BJ (cell line): ENCODE measurements at regions not wholly inside any gene's neighbourhood (a gene's known extent, or its start where the extent isn't known, plus 50 kb on each side); places are given as distances from the start of the nearest gene placed in this dataset.

Source experiments
- CTCF ChIA-PET: fragments of 350-600 bp; formaldehyde crosslinking; extraction: SDS; loops from one replicate; lab custom pipeline; 2021; ENCODE audit warnings: antibody characterized with exemption, inconsistent platforms; lab: Yijun Ruan, JAX
- POLR2A ChIA-PET: fragments of 300-600 bp; sonication (Branson Sonifier 250); formaldehyde crosslinking; extraction: SDS; loops from one replicate; lab custom pipeline; 2021; ENCODE audit warnings: antibody characterized with exemption; lab: Charles Lee
- DNase-seq: peaks from one replicate; pipeline ENCODE4 v3.0.0-alpha.2; 2011; ENCODE audit warnings: low read depth
- H3K27me3 ChIP-seq: 2 replicates; pipeline ENCODE4 v1.6.0; 2011; ENCODE audit warnings: low read length; ENCODE audit not compliant: control insufficient read depth, insufficient read depth
- H3K36me3 ChIP-seq: 2 replicates; pipeline ENCODE4 v1.5.1; 2011; ENCODE audit warnings: low read length; ENCODE audit not compliant: control insufficient read depth, insufficient read depth
- H3K4me3 ChIP-seq: 2 replicates; pipeline ENCODE4 v1.5.1; 2011; ENCODE audit warnings: low read depth, mild to moderate bottlenecking, control low read depth, low read length
- TF ChIP-seq, protein P1 (sequence below): IDR thresholded peaks from 2 replicates; pipeline ENCODE4 v1.5.1; 2011; ENCODE audit warnings: low read depth, mild to moderate bottlenecking, control low read depth, inconsistent platforms, low read length, moderate library complexity; ENCODE audit not compliant: insufficient read depth

DNA sequence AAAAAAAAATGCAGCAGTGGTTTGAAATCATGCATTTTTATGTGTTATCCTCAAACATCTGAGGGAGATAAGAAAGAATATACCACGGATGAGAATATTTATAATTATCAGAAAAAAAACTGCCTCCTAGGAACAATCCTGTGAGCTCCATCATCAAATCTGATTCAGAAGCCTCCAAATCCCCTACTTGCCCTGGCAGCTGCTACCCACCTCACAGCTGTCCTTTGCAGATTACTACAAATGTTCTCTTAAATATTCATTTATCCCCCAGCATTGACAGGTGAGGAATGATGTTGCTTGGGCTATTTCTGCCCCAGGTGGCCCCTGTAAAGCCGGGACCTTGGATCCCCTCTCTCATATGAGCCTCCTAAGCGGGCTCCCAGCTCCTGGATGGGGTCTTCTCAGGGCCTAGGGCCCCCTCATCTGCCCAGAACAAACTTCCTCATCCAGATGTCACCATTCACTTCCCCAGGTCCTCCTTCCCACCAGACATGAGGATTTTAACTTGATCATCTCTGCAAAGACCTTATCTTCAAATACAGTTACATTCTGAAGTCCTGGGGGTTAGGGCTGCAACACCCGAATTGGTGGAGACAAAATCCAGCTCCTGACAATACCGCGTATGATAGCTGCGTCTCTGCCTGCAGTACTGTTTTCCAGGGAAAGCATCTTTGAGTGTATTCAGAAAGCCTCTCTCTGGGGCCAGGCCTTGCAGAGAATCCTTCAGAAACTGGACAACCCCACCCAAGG, 81.9 kb upstream of the INSIG1 start:
- no peak for DNase-seq
- Histone ChIP-seq H3K4me3 (no peak overlapping the region), H3K36me3 (no peaks in the 10 kb centered on the region), H3K27me3 (peaks cover 3% of the 10 kb centered on the region; the same call in 1 of the 2 replicates)
- CTCF ChIA-PET, result interaction anchor here (1.1 kb wide), 1 partner anchor 15 kb away, joined by 3 read pairs; no protein-coding TSS in a partner anchor
- TF ChIP-seq, protein P1, sequence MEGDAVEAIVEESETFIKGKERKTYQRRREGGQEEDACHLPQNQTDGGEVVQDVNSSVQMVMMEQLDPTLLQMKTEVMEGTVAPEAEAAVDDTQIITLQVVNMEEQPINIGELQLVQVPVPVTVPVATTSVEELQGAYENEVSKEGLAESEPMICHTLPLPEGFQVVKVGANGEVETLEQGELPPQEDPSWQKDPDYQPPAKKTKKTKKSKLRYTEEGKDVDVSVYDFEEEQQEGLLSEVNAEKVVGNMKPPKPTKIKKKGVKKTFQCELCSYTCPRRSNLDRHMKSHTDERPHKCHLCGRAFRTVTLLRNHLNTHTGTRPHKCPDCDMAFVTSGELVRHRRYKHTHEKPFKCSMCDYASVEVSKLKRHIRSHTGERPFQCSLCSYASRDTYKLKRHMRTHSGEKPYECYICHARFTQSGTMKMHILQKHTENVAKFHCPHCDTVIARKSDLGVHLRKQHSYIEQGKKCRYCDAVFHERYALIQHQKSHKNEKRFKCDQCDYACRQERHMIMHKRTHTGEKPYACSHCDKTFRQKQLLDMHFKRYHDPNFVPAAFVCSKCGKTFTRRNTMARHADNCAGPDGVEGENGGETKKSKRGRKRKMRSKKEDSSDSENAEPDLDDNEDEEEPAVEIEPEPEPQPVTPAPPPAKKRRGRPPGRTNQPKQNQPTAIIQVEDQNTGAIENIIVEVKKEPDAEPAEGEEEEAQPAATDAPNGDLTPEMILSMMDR, result no peak
- POLR2A ChIA-PET, result no interaction called here

DNA sequence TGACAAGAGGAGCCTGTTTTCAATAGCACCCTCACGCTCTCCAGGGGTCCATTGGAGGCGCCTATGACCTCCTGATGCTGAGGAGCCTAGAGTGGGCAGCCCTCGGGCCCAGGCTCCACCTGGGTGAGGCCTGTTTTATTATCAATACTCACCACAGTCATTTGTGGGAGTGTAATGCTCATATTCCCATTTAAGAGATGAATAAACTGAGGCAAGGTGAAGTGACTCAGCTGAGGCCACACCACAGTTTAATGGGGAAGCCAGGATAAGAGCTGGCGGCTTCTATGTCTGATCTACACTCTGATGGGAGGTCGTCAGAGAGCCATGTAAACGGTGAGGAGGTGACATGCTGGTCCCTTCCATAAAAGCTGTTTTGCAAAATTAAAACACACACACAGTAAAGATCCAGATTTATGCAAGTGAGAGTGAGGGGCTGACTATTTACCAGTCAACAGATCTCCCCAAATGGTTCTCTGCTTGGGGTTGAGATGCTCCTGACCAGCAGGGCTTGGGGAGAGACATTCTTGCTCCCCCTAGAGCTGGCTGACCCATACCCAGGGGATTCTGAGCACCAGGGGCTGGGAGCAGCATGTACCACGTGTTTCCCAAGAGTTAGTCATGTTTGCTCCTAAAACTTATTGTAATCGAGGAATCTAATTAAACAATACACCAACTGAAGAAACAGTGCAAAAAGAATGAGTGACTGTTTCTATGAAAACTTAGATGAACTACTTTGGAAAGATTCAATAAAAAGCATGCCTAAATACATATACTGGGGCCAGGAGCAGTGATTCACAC, 81.0 kb upstream of the INSIG1 start:
- TF ChIP-seq, protein P1, result 0 out of 2 replicates have a peak, but pooled peaks have one; percentile 16
- Histone ChIP-seq H3K36me3 (no peaks in the 10 kb centered on the region), H3K27me3 (peaks cover 3% of the 10 kb centered on the region; the same call in 1 of the 2 replicates), H3K4me3 (no peak overlapping the region)
- no peak for DNase-seq
- ChIA-PET CTCF (interaction anchor here (0.9 to 1.2 kb wide), 3 partner anchors 10 to 43 kb away, joined by 3 read pairs; no protein-coding TSS in a partner anchor), POLR2A (no interaction called here)

DNA sequence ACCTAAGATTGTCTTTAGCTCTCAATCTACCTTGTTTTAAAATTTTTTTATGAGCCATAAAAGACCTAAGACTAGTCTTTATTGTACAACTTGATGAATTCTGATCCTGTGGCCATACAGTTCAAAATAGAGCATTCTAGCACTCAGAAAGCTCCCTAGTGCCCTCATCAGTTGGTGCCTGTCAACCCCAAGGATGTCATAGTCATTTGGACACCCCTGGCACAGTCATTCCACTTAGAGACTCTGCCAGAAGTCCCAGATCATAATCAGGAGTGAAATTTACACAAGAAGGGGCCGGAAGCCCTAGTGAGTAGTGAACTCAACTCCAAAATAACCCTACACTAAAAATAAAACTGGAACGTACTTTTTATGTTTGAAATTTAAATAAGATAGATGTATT, 80.0 kb upstream of the INSIG1 start:
- TF ChIP-seq, protein P1, result no peak
- DNase-seq, result no peak
- Histone ChIP-seq H3K36me3 (no peaks in the 10 kb centered on the region), H3K4me3 (no peak overlapping the region), H3K27me3 (peaks cover 3% of the 10 kb centered on the region; the same call in 1 of the 2 replicates)
- POLR2A ChIA-PET, result no interaction called here
- CTCF ChIA-PET, result interaction anchor here (1.9 kb wide), 1 partner anchor 10 kb away, joined by 11 read pairs; no protein-coding TSS in a partner anchor

DNA sequence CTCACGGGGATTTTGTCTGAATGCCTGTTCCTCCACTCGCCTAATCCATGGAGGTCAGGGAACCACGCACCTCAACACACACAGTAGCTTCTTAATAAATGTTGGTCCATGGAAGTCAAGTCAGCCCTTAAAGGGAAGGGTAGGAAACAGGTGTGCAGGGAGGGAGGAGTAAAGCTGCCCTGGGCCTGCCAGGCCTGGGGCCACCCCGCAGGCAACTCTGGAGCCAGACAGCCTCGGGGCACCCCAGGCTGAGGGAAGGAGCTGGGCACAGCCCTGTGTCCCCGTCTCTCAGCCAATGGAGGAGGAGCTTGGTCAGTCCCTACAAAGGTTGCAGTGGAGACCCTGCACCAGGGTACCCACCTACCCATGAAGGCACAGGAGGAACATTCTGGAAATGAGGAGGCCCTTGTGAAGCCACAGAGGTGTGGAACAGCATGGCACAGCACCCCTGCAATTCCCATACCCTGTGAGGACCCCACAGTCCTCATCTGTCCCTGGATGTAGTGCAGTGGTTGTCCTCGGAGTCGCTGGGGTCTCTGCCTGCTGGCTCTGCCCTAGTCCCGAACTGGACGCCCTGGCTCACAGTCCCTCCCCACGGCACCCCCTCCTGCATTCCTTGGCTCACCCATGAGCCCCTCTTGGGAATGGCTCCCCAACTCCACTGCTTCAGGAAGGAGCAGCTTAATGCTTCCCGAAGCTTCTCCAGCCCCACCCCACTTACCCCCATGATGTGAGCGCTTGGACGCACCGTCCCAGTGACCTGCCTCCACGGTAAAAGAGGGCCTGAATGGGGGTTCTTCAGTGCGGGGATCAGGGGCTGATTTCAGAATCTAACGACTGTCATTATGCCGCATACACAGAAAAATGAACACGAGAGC, 79.2 kb upstream of the INSIG1 start:
- ChIA-PET POLR2A (no interaction called here), CTCF (interaction anchor here (1.9 kb wide), 1 partner anchor 10 kb away, joined by 11 read pairs; no protein-coding TSS in a partner anchor)
- TF ChIP-seq, protein P1, result no peak
- H3K36me3 ChIP-seq, result no peaks in the 10 kb centered on the region
- DNase-seq, result no peak
- peaks cover 3% of the 10 kb centered on the region; the same call in 1 of the 2 replicates for H3K27me3 ChIP-seq
- no peak overlapping the region for H3K4me3 ChIP-seq
